SK-N-SH (cell line): ENCODE measurements at regions not wholly inside any gene's neighbourhood (a gene's known extent, or its start where the extent isn't known, plus 50 kb on each side); places are given as distances from the start of the nearest gene placed in this dataset.

Source experiments
- CTCF ChIA-PET: fragments of 300-600, 350-600 bp; formaldehyde crosslinking; extraction: SDS; loops from one replicate; lab custom pipeline; 2021; lab: Yijun Ruan, JAX
- POLR2A ChIA-PET: fragments of 350-600 bp; sonication (Branson Sonifier 250); formaldehyde crosslinking; extraction: SDS; loops from one replicate; lab custom pipeline; 2020; ENCODE audit warnings: antibody characterized with exemption, inconsistent platforms; lab: Yijun Ruan, JAX
- DNase-seq: peaks from one replicate; pipeline ENCODE4 v3.0.0; 2012
- H2AFZ ChIP-seq: fragments of 200-600 bp; sonication (generic); 2 replicates; pipeline ENCODE4 v1.8.1; 2016; ENCODE audit warnings: antibody characterized with exemption, mild to moderate bottlenecking, low read depth
- H3F3A ChIP-seq: fragments of 200-600 bp; sonication (generic); replicated peaks from 2 replicates; pipeline ENCODE3; 2016; ENCODE audit warnings: antibody characterized with exemption, mild to moderate bottlenecking; ENCODE audit not compliant: insufficient read depth
- H3K27ac ChIP-seq, 2 experiments: fragments of 200-500 bp in 1 of 2; fragments of 200-600 bp in 1 of 2; sonication (Bioruptor generic) in 1 of 2; sonication (generic), shearing (Covaris generic) in 1 of 2; 2 replicates each; pipeline versions ENCODE4 v1.5.1 to v1.6.1; 2014 to 2016; ENCODE audit warnings: low read depth in 2 of 2, inconsistent platforms in 1 of 2, low read length in 1 of 2, mild to moderate bottlenecking in 1 of 2, mixed read lengths in 1 of 2
- H3K27me3 ChIP-seq: fragments of 200-600 bp; sonication (generic), shearing (Covaris generic); 2 replicates; pipeline ENCODE4 v1.6.1; 2016; ENCODE audit warnings: mixed run types; ENCODE audit not compliant: insufficient read depth
- H3K36me3 ChIP-seq, 2 experiments: fragments of 200-500 bp in 1 of 2; fragments of 200-600 bp in 1 of 2; sonication (Bioruptor generic) in 1 of 2; sonication (generic) in 1 of 2; replicated peaks in 1 of 2; 2 replicates each; pipeline versions ENCODE3 to v1.5.1; 2014 to 2016; ENCODE audit warnings: low read length in 1 of 2, mild to moderate bottlenecking in 1 of 2; ENCODE audit not compliant: insufficient read depth in 2 of 2, control insufficient read depth in 1 of 2
- H3K4me1 ChIP-seq, 2 experiments: fragments of 200-500 bp in 1 of 2; fragments of 200-600 bp in 1 of 2; sonication (Bioruptor generic) in 1 of 2; sonication (generic), shearing (Covaris generic) in 1 of 2; 2 replicates each; pipeline versions ENCODE4 v1.5.1 to v1.6.1; 2014 to 2016; ENCODE audit warnings: low read depth in 1 of 2, low read length in 1 of 2, mixed run types in 1 of 2; ENCODE audit not compliant: insufficient read depth in 2 of 2, control insufficient read depth in 1 of 2
- H3K4me2 ChIP-seq: fragments of 200-600 bp; sonication (generic), shearing (Covaris generic); 2 replicates; pipeline ENCODE4 v1.6.1; 2017; ENCODE audit warnings: mixed run types
- H3K4me3 ChIP-seq, 2 experiments: fragments of 200-500 bp in 1 of 2; fragments of 200-600 bp in 1 of 2; sonication (Bioruptor generic) in 1 of 2; sonication (generic), shearing (Covaris generic) in 1 of 2; 2 replicates each; pipeline versions ENCODE4 v1.5.1 to v1.8.1; 2014 to 2016; ENCODE audit warnings: low read depth in 2 of 2, inconsistent platforms in 1 of 2, low read length in 1 of 2, mild to moderate bottlenecking in 1 of 2, mixed read lengths in 1 of 2, moderate library complexity in 1 of 2
- H3K79me2 ChIP-seq: fragments of 200-600 bp; sonication (generic); 2 replicates; pipeline ENCODE4 v1.8.1; 2017; ENCODE audit warnings: mild to moderate bottlenecking; ENCODE audit not compliant: insufficient read depth
- H3K9ac ChIP-seq: fragments of 200-600 bp; sonication (generic); 2 replicates; pipeline ENCODE4 v1.6.1; 2017; ENCODE audit warnings: mixed run types
- H3K9me2 ChIP-seq: fragments of 200-600 bp; sonication (generic); 2 replicates; pipeline ENCODE4 v1.6.1; 2017; ENCODE audit warnings: mixed run types
- H3K9me3 ChIP-seq: fragments of 200-600 bp; sonication (generic); 2 replicates; pipeline ENCODE4 v1.6.1; 2017; ENCODE audit warnings: mixed run types, mild to moderate bottlenecking, moderate library complexity
- H4K20me1 ChIP-seq: fragments of 200-600 bp; sonication (generic); 2 replicates; pipeline ENCODE4 v1.6.1; 2017; ENCODE audit warnings: mild to moderate bottlenecking, mixed run types; ENCODE audit not compliant: insufficient read depth
- EP300 ChIP-seq, 2 experiments: IDR thresholded peaks; 2 replicates each; pipeline versions ENCODE4 v1.4.0 to v1.6.1; 2012; ENCODE audit warnings: borderline replicate concordance in 1 of 2, low read depth in 1 of 2, low read length in 1 of 2
- FOSL2 ChIP-seq: IDR thresholded peaks from 2 replicates; pipeline ENCODE4 v1.4.0; 2012; ENCODE audit warnings: low read depth, mild to moderate bottlenecking, moderate library complexity, borderline replicate concordance
- FOXM1 ChIP-seq: IDR thresholded peaks from 2 replicates; pipeline ENCODE4 v1.4.0; 2012; ENCODE audit warnings: low read depth, mild to moderate bottlenecking
- GABPA ChIP-seq: IDR thresholded peaks from 2 replicates; pipeline ENCODE4 v1.4.0; 2012; ENCODE audit warnings: low read depth, mild to moderate bottlenecking
- JUND ChIP-seq: IDR thresholded peaks from 2 replicates; pipeline ENCODE4 v1.4.0; 2012
- MEF2A ChIP-seq: IDR thresholded peaks from 2 replicates; pipeline ENCODE4 v1.4.0; 2012; ENCODE audit warnings: low read depth, borderline replicate concordance
- NFIC ChIP-seq: IDR thresholded peaks from 2 replicates; pipeline ENCODE4 v1.4.0; 2012; ENCODE audit warnings: borderline replicate concordance
- NRF1 ChIP-seq: IDR thresholded peaks from 2 replicates; pipeline ENCODE4 v1.6.1; 2012; ENCODE audit warnings: low read depth, mild to moderate bottlenecking, low read length
- PBX3 ChIP-seq: IDR thresholded peaks from 2 replicates; pipeline ENCODE4; 2012
- POLR2AphosphoS5 ChIP-seq: IDR thresholded peaks from 2 replicates; pipeline ENCODE4 v1.6.1; 2012; ENCODE audit warnings: low read depth, low read length
- REST ChIP-seq: IDR thresholded peaks from 2 replicates; pipeline ENCODE4 v1.6.1; 2012; ENCODE audit warnings: mild to moderate bottlenecking, low read depth, low read length, moderate library complexity
- RXRA ChIP-seq: IDR thresholded peaks from 2 replicates; pipeline ENCODE4 v1.4.0; 2012; ENCODE audit warnings: low read depth, mild to moderate bottlenecking, borderline replicate concordance
- TCF12 ChIP-seq: IDR thresholded peaks from 2 replicates; pipeline ENCODE4 v1.4.0; 2012
- TEAD4 ChIP-seq: IDR thresholded peaks from 2 replicates; pipeline ENCODE4 v1.4.0; 2012; ENCODE audit warnings: mild to moderate bottlenecking, borderline replicate concordance; ENCODE audit not compliant: insufficient read depth
- USF1 ChIP-seq: IDR thresholded peaks from 2 replicates; pipeline ENCODE4 v1.4.0; 2012; ENCODE audit warnings: low read depth, borderline replicate concordance
- WGBS: methylation state at CpG from one replicate; pipeline ENCODE4 v1.1.6; 2017; ENCODE audit warnings: low lambda C conversion rate; 5-methylcytosine and 5-hydroxymethylcytosine counted together

GRCh38 chr5:159824188-159825161 lies 91.8 kb upstream of the ADRA1B start:
- no peaks in the 10 kb centered on the region for H3K36me3 ChIP-seq
- POLR2A ChIA-PET, result no interaction called here
- H3F3A ChIP-seq, result peaks cover 12% of the 10 kb centered on the region
- TF ChIP-seq POLR2AphosphoS5 (no peak), RXRA (0 out of 2 replicates have a peak, but pooled peaks have one; percentile 40), REST (no peak), EP300 (IDR thresholded peaks at IDR 0.05; ENCODE audit: borderline replicate concordance in 1 of 2, low read depth in 1 of 2, low read length in 1 of 2) (peak in 1 of 2 experiments; percentile 57; a peak in 1 of 4 replicates), TEAD4 (peak; percentile 39; the same call in 1 of the 2 replicates), GABPA (no peak), PBX3 (peak; percentile 87), FOXM1 (0 out of 2 replicates have a peak, but pooled peaks have one; percentile 26), NFIC (peak; percentile 47; the same call in 1 of the 2 replicates), TCF12 (peak; percentile 60; the same call in 1 of the 2 replicates), FOSL2 (peak; percentile 72), USF1 (no peak), NRF1 (no peak), JUND (peak; percentile 78), MEF2A (peak; percentile 77; the same call in 1 of the 2 replicates)
- peak overlapping the region in 1 of 2 experiments; percentile 60; a peak in 3 of 4 replicates for H3K27ac ChIP-seq
- H3K79me2 ChIP-seq, result no peaks in the 10 kb centered on the region
- H3K4me1 ChIP-seq, result peaks cover 0 to 22% of the 10 kb centered on the region in 2 experiments; a peak in 3 of 4 replicates
- H2AFZ ChIP-seq, result peak overlapping the region; percentile 83
- peak overlapping the region; percentile 61 for H3K4me2 ChIP-seq
- no peaks in the 10 kb centered on the region for H3K9me3 ChIP-seq
- 11% methylated on average over 6 of the region's 6 CpGs for WGBS
- CTCF ChIA-PET, result no interaction called here
- no peaks in the 10 kb centered on the region for H4K20me1 ChIP-seq
- DNase-seq, result no peak
- peak overlapping the region; percentile 0; the same call in 1 of the 2 replicates for H3K9ac ChIP-seq
- H3K4me3 ChIP-seq, result peak overlapping the region in 1 of 2 experiments; percentile 21; a peak in 2 of 4 replicates
- no peaks in the 10 kb centered on the region for H3K27me3 ChIP-seq
- H3K9me2 ChIP-seq, result no peaks in the 10 kb centered on the region
